HG02798 (cell line): ENCODE measurements at regions not wholly inside any gene's neighbourhood (a gene's known extent, or its start where the extent isn't known, plus 50 kb on each side); places are given as distances from the start of the nearest gene placed in this dataset.

Source experiments
- ATAC-seq: cut with Tn5 transposase; IDR thresholded peaks from one replicate; pipeline ENCODE4 v1.9.1; 2021; ENCODE audit warnings: mild to moderate bottlenecking; ENCODE audit not compliant: unreplicated experiment, poor library complexity

- ATAC-seq: no peak
These were observed 53.3 kb downstream of the C7orf25 start for GRCh38 chr7:42858570-42858969.

- ATAC-seq: no peak
These were observed 55.3 kb downstream of the C7orf25 start for GRCh38 chr7:42856605-42856987.

- ATAC-seq: no peak
These were observed 57.2 kb downstream of the C7orf25 start for GRCh38 chr7:42854571-42855118.

GRCh38 chr7:42852531-42852930 is 59.3 kb downstream of the C7orf25 start:
- no peak for ATAC-seq

- peak; percentile 66 for ATAC-seq
These were observed 68.6 kb downstream of the C7orf25 start for GRCh38 chr7:42843205-42843800.

- no peak for ATAC-seq
These were observed 77.2 kb downstream of the C7orf25 start for GRCh38 chr7:42834676-42835075.

- ATAC-seq: no peak
These were observed 78.5 kb downstream of the C7orf25 start for GRCh38 chr7:42833411-42833810.

- ATAC-seq: no peak
These were observed 79.2 kb downstream of the C7orf25 start for GRCh38 chr7:42832667-42833066.

- no peak for ATAC-seq
These were observed 80.0 kb downstream of the C7orf25 start for GRCh38 chr7:42831718-42832522.

- no peak for ATAC-seq
These were observed 80.7 kb downstream of the C7orf25 start for GRCh38 chr7:42831006-42831717.

- no peak for ATAC-seq
These were observed 99.1 kb downstream of the C7orf25 start for GRCh38 chr7:42812779-42813178.

GRCh38 chr7:42805601-42806000 is 106.3 kb downstream of the C7orf25 start:
- ATAC-seq: no peak

- ATAC-seq: no peak
These were observed 117.2 kb downstream of the C7orf25 start for GRCh38 chr7:42794673-42795072.

- no peak for ATAC-seq
These were observed 119.0 kb downstream of the C7orf25 start for GRCh38 chr7:42792841-42793240.

- no peak for ATAC-seq
These were observed 121.7 kb downstream of the C7orf25 start for GRCh38 chr7:42790196-42790595.

- no peak for ATAC-seq
These were observed 137.4 kb downstream of the C7orf25 start for GRCh38 chr7:42774436-42774835.

- ATAC-seq: no peak
These were observed 141.8 kb downstream of the C7orf25 start for GRCh38 chr7:42770114-42770513.

- ATAC-seq: no peak
These were observed 143.8 kb downstream of the C7orf25 start for GRCh38 chr7:42768045-42768444.

GRCh38 chr7:42766782-42767423 is 145.0 kb downstream of the C7orf25 start:
- ATAC-seq: no peak

GRCh38 chr7:42765931-42766330 is 145.9 kb downstream of the C7orf25 start:
- no peak for ATAC-seq

- no peak for ATAC-seq
These were observed 148.7 kb downstream of the C7orf25 start for GRCh38 chr7:42763137-42763551.
